PC-3 (cell line): ENCODE measurements at regions not wholly inside any gene's neighbourhood (a gene's known extent, or its start where the extent isn't known, plus 50 kb on each side); places are given as distances from the start of the nearest gene placed in this dataset.

Experiments used
- ATAC-seq: fragments of 200-7000 bp; cut with Tn5 transposase; 2 replicates; pipeline ENCODE4 v1.9.1; 2020; ENCODE audit warnings: mild to moderate bottlenecking, moderate library complexity
- BruUV-seq: library from RNA; stranded (reverse); fragments of 400-500 nt; replicated peaks from 2 replicates; lab custom pipeline; 2021; lab: Mats Ljungman, UMichigan
- CTCF ChIA-PET: fragments of 300-600 bp; sonication (Branson Sonifier 250); formaldehyde crosslinking; loops from one replicate; lab custom pipeline; 2022; ENCODE audit warnings: antibody characterized with exemption; lab: Charles Lee
- POLR2A ChIA-PET: fragments of 300-600 bp; sonication (Branson Sonifier 250); formaldehyde crosslinking; loops from one replicate; lab custom pipeline; 2022; ENCODE audit warnings: antibody characterized with exemption; ENCODE audit not compliant: unreplicated experiment; lab: Charles Lee
- DNase-seq: peaks from one replicate; pipeline ENCODE4 v3.0.0-alpha.2; 2015
- H2AFZ ChIP-seq: fragments of 300-600 bp; sonication (generic); 2 replicates; pipeline ENCODE4 v1.6.0; 2016; ENCODE audit warnings: antibody characterized with exemption, low read length
- H3F3A ChIP-seq: fragments of 300-600 bp; sonication (generic); one replicate; pipeline ENCODE4 v1.6.0; 2017; ENCODE audit warnings: antibody characterized with exemption, low read length, control low read depth, mild to moderate bottlenecking; ENCODE audit not compliant: unreplicated experiment
- H3K27ac ChIP-seq: fragments of 300-600 bp; sonication (generic); 2 replicates; pipeline ENCODE4 v1.5.1; 2016; ENCODE audit warnings: mild to moderate bottlenecking, low read length
- H3K27me3 ChIP-seq: fragments of 300-600 bp; sonication (generic); 2 replicates; pipeline ENCODE4 v1.6.1; 2016; ENCODE audit warnings: low read length, mixed read lengths
- H3K36me3 ChIP-seq: fragments of 300-600 bp; sonication (generic); 2 replicates; pipeline ENCODE4 v1.6.1; 2016; ENCODE audit warnings: low read depth, mixed run types, low read length, mixed read lengths
- H3K4me1 ChIP-seq: fragments of 300-600 bp; sonication (generic); 2 replicates; pipeline ENCODE4 v1.5.1; 2016; ENCODE audit warnings: low read length; ENCODE audit not compliant: insufficient read depth
- H3K4me2 ChIP-seq: fragments of 300-600 bp; sonication (generic); 2 replicates; pipeline ENCODE4 v1.6.0; 2016; ENCODE audit warnings: low read length
- H3K4me3 ChIP-seq: fragments of 300-600 bp; sonication (generic); 2 replicates; pipeline ENCODE4 v1.5.1; 2016; ENCODE audit warnings: mild to moderate bottlenecking, low read length, mixed read lengths
- H3K79me2 ChIP-seq: fragments of 300-600 bp; sonication (generic); 2 replicates; pipeline ENCODE4 v1.6.1; 2017; ENCODE audit warnings: low read length, mixed read lengths
- H3K9ac ChIP-seq: fragments of 300-600 bp; sonication (generic); 2 replicates; pipeline ENCODE4 v1.6.0; 2016; ENCODE audit warnings: mild to moderate bottlenecking, low read length
- H3K9me2 ChIP-seq: fragments of 300-600 bp; sonication (generic); replicated peaks from 2 replicates; pipeline ENCODE4 v1.6.1; 2016; ENCODE audit warnings: mixed run types, low read length, mixed read lengths
- H3K9me3 ChIP-seq: fragments of 300-600 bp; sonication (generic); 2 replicates; pipeline ENCODE4 v1.6.1; 2016; ENCODE audit warnings: low read length, mixed read lengths
- H4K20me1 ChIP-seq: fragments of 300-600 bp; sonication (generic); 2 replicates; pipeline ENCODE4 v1.6.1; 2016; ENCODE audit warnings: low read length, mixed read lengths
- CTCF ChIP-seq: fragments of 300-600 bp; sonication (generic); conservative IDR thresholded peaks from 2 replicates; pipeline ENCODE4 v1.5.1; 2017; ENCODE audit warnings: antibody characterized with exemption, low read depth, mild to moderate bottlenecking, low read length
- EZH2 ChIP-seq: fragments of 300-600 bp; sonication (generic); IDR thresholded peaks from one replicate; pipeline ENCODE4 v1.6.1; 2017; ENCODE audit warnings: antibody characterized with exemption, mild to moderate bottlenecking, low read length; ENCODE audit not compliant: unreplicated experiment
- EZH2phosphoT487 ChIP-seq: fragments of 300-600 bp; sonication (generic); IDR thresholded peaks from 2 replicates; pipeline ENCODE4 v1.6.1; 2018; ENCODE audit warnings: mild to moderate bottlenecking, antibody characterized with exemption, low read length, borderline replicate concordance
- intact Hi-C: fragments of 100-400 bp; cut with micrococcal nuclease; formaldehyde crosslinking; loops from 2 replicates; pipeline ENCODE4 v1.9.0; 2023

- H2AFZ ChIP-seq = no peak overlapping the region
- no peaks in the 10 kb centered on the region for H4K20me1 ChIP-seq
- H3K79me2 ChIP-seq = no peaks in the 10 kb centered on the region
- ATAC-seq = peak; percentile 58
- no TSS peak for BruUV-seq
- H3K4me2 ChIP-seq = no peak overlapping the region
- no peak overlapping the region for H3K4me3 ChIP-seq
- no peaks in the 10 kb centered on the region for H3K27me3 ChIP-seq
- no peaks in the 10 kb centered on the region for H3K36me3 ChIP-seq
- no peaks in the 10 kb centered on the region for H3K9me3 ChIP-seq
- H3K27ac ChIP-seq = no peak overlapping the region
- ChIA-PET POLR2A (no interaction called here), CTCF (no interaction called here)
- no peaks in the 10 kb centered on the region for H3K4me1 ChIP-seq
- H3F3A ChIP-seq = no peaks in the 10 kb centered on the region
- peak; percentile 12 for DNase-seq
- intact Hi-C loops = no loop called here
- TF ChIP-seq EZH2 (no peak), CTCF (no peak), EZH2phosphoT487 (no peak)
- H3K9me2 ChIP-seq = no peaks in the 10 kb centered on the region
- no peak overlapping the region for H3K9ac ChIP-seq
Measured at GRCh38 chr9:29974197-29974596, 2400.9 kb upstream of the C9orf72 start.

- H3K9me2 ChIP-seq = no peaks in the 10 kb centered on the region
- H3K4me3 ChIP-seq = no peak overlapping the region
- TF ChIP-seq EZH2 = no peak
- no peak for TF ChIP-seq CTCF
- no peak for TF ChIP-seq EZH2phosphoT487
- DNase-seq (no peak), ATAC-seq (no peak)
- H3K36me3 ChIP-seq = no peaks in the 10 kb centered on the region
- CTCF ChIA-PET = no interaction called here
- POLR2A ChIA-PET = no interaction called here
- no peak overlapping the region for H3K9ac ChIP-seq
- no peaks in the 10 kb centered on the region for H3F3A ChIP-seq
- no peak overlapping the region for H3K27ac ChIP-seq
- BruUV-seq = no TSS peak
- H2AFZ ChIP-seq = no peak overlapping the region
- intact Hi-C loops = no loop called here
- H3K4me1 ChIP-seq = no peaks in the 10 kb centered on the region
- no peaks in the 10 kb centered on the region for H4K20me1 ChIP-seq
- no peak overlapping the region for H3K4me2 ChIP-seq
- no peaks in the 10 kb centered on the region for H3K9me3 ChIP-seq
- peaks cover 4% of the 10 kb centered on the region; the same call in 1 of the 2 replicates for H3K27me3 ChIP-seq
- H3K79me2 ChIP-seq = no peaks in the 10 kb centered on the region
Measured at GRCh38 chr9:29976981-29977380, 2403.7 kb upstream of the C9orf72 start.

- Histone ChIP-seq H3K27me3 (peaks cover 4% of the 10 kb centered on the region; the same call in 1 of the 2 replicates), H3K4me3 (no peak overlapping the region), H3K36me3 (no peaks in the 10 kb centered on the region), H3K4me1 (no peaks in the 10 kb centered on the region), H3K9ac (no peak overlapping the region), H3F3A (no peaks in the 10 kb centered on the region), H3K9me3 (no peaks in the 10 kb centered on the region), H3K79me2 (no peaks in the 10 kb centered on the region), H4K20me1 (no peaks in the 10 kb centered on the region), H3K27ac (no peak overlapping the region), H3K9me2 (no peaks in the 10 kb centered on the region), H3K4me2 (no peak overlapping the region), H2AFZ (no peak overlapping the region)
- ChIA-PET CTCF (no interaction called here), POLR2A (no interaction called here)
- intact Hi-C loops = no loop called here
- BruUV-seq = no TSS peak
- TF ChIP-seq EZH2phosphoT487 = no peak
- TF ChIP-seq CTCF = no peak
- no peak for TF ChIP-seq EZH2
- ATAC-seq = no peak
- DNase-seq = no peak
Measured at GRCh38 chr9:29981013-29981412, 2403.4 kb upstream of the ACO1 start.
